ENCODE measurements at regions not wholly inside any gene's neighbourhood (a gene's known extent, or its start where the extent isn't known, plus 50 kb on each side); places are given as distances from the start of the nearest gene placed in this dataset.
"Not testable (repeated sequence)": the region's sequence is repeated elsewhere in the genome, so short reads cannot be mapped to it uniquely, and the experiment has no call there.

- no peak for DNase-seq
Measured at GRCh38 chr4:110850461-110851442, 227.9 kb upstream of the PITX2 start.

GRCh38 chr4:110851989-110852388 lies 229.1 kb upstream of the PITX2 start:
- DNase-seq: no peak

- no peak for DNase-seq
Measured at GRCh38 chr4:110852793-110853192, 229.9 kb upstream of the PITX2 start.

GRCh38 chr4:110853242-110853641 lies 230.4 kb upstream of the PITX2 start:
- DNase-seq: no peak

GRCh38 chr4:110854021-110854678 lies 231.3 kb upstream of the PITX2 start:
- peak in 1 of 2 experiments; percentile 13 for DNase-seq

GRCh38 chr4:110860125-110860524 lies 237.2 kb upstream of the PITX2 start:
- DNase-seq: no peak

GRCh38 chr4:110860901-110861300 lies 238.0 kb upstream of the PITX2 start:
- no peak for DNase-seq

GRCh38 chr4:110865611-110866259 lies 242.9 kb upstream of the PITX2 start:
- DNase-seq: no peak

- no peak for DNase-seq
Measured at GRCh38 chr4:110867251-110867960, 244.5 kb upstream of the PITX2 start.

GRCh38 chr4:110867981-110868720 lies 245.3 kb upstream of the PITX2 start:
- no peak for DNase-seq

GRCh38 chr4:110869114-110869513 lies 246.2 kb upstream of the PITX2 start:
- DNase-seq: no peak

- DNase-seq: peak in 1 of 2 experiments; percentile 60
Measured at GRCh38 chr4:110869862-110870572, 247.1 kb upstream of the PITX2 start.

GRCh38 chr4:110876214-110876613 lies 253.3 kb upstream of the PITX2 start:
- not testable (repeated sequence) for DNase-seq

- DNase-seq: no peak
Measured at GRCh38 chr4:110876866-110877265, 254.0 kb upstream of the PITX2 start.

GRCh38 chr4:110877778-110878370 lies 255.0 kb upstream of the PITX2 start:
- DNase-seq: no peak

- no peak for DNase-seq
Measured at GRCh38 chr4:110878413-110878812, 255.5 kb upstream of the PITX2 start.

GRCh38 chr4:110878956-110879355 lies 256.1 kb upstream of the PITX2 start:
- no peak for DNase-seq

- DNase-seq: peak in 1 of 2 experiments; percentile 29
Measured at GRCh38 chr4:110886270-110886669, 263.4 kb upstream of the PITX2 start.

- DNase-seq: no peak
Measured at GRCh38 chr4:110886856-110887255, 264.0 kb upstream of the PITX2 start.

GRCh38 chr4:110897784-110898183 lies 274.9 kb upstream of the PITX2 start:
- no peak for DNase-seq

- no peak for DNase-seq
Measured at GRCh38 chr4:110898290-110898689, 275.4 kb upstream of the PITX2 start.
